ENCODE measurements at regions not wholly inside any gene's neighbourhood (a gene's known extent, or its start where the extent isn't known, plus 50 kb on each side); places are given as distances from the start of the nearest gene placed in this dataset.

- peaks cover 3% of the 10 kb centered on the region for H3K27me3 Mint-ChIP-seq (ENCODE audit: insufficient read depth)
- no peaks in the 10 kb centered on the region for H3K9me3 Mint-ChIP-seq
Observed at GRCh38 chr14:98169170-98169587, 1102.8 kb downstream of the BCL11B start.

DNA sequence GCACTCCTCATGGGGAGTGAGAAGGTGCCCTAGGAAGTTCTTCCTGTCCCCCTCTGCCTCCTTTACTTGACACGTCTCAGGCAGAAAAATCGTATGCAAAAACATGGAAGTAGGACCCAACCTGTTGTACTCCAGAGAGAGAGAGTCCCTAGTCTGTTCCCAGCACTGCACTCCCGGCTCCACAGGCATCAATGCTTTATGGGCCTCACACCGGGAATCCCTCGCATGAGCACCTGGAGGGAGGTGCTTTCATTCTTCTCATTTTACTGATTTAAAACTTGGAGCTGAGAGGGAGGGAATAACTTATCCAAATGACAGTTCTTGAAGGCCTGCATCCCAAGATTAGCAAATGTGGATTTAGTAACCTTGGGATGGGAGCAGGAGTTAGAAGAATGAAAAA is 1101.4 kb downstream of the BCL11B start:
- TF ChIP-seq CTCF (conservative IDR thresholded peaks at IDR 0.05) = no peak
- no peak overlapping the region for H3K4me3 ChIP-seq (ENCODE audit: low read length)
- Mint-ChIP-seq H3K4me1 (peaks cover 13% of the 10 kb centered on the region), H3K27ac (no peak overlapping the region), H3K36me3 (ENCODE audit: low read depth) (no peaks in the 10 kb centered on the region), H3K27me3 (ENCODE audit: insufficient read depth) (peaks cover 3% of the 10 kb centered on the region), H3K9me3 (no peaks in the 10 kb centered on the region), H3K4me3 (no peak overlapping the region)
- H3K27ac ChIP-seq (ENCODE audit: low read depth, low read length) = no peak overlapping the region
- DNase-seq = no peak
- 67 to 71% methylated on average over 3 to 5 of the region's 5 CpGs for WGBS, 2 experiments (ENCODE audit: insufficient coverage in 1 of 2, insufficient read length in 1 of 2)
- no peaks in the 10 kb centered on the region for H3K9me3 ChIP-seq (ENCODE audit: control insufficient read depth, low read length)
- H3K9ac ChIP-seq (ENCODE audit: extremely low read depth, low read length, poor library complexity, severe bottlenecking) = no peak overlapping the region
- peaks cover 4% of the 10 kb centered on the region for H3K4me1 ChIP-seq (ENCODE audit: control insufficient read depth, insufficient read depth, low read length)
- H3K36me3 ChIP-seq (ENCODE audit: control insufficient read depth, insufficient read depth, low read length) = no peaks in the 10 kb centered on the region
- H3K27me3 ChIP-seq (ENCODE audit: control insufficient read depth, insufficient read depth, low read length, poor library complexity, severe bottlenecking) = no peaks in the 10 kb centered on the region

More at GRCh38 chr14:98169170-98169587, 1102.8 kb downstream of the BCL11B start:
- H3K9ac ChIP-seq (ENCODE audit: extremely low read depth, low read length, poor library complexity, severe bottlenecking) = no peak overlapping the region
- no peak overlapping the region for H3K27ac ChIP-seq (ENCODE audit: low read depth, low read length)
- no peaks in the 10 kb centered on the region for H3K36me3 ChIP-seq (ENCODE audit: control insufficient read depth, insufficient read depth, low read length)
- no peak for DNase-seq
- H3K4me1 Mint-ChIP-seq = peaks cover 13% of the 10 kb centered on the region
- H3K4me3 ChIP-seq (ENCODE audit: low read length) = no peak overlapping the region
- no peaks in the 10 kb centered on the region for H3K36me3 Mint-ChIP-seq (ENCODE audit: low read depth)
- H3K27ac Mint-ChIP-seq = no peak overlapping the region
- no peak for TF ChIP-seq CTCF (conservative IDR thresholded peaks at IDR 0.05)
- H3K4me3 Mint-ChIP-seq = no peak overlapping the region
- no peaks in the 10 kb centered on the region for H3K9me3 ChIP-seq (ENCODE audit: control insufficient read depth, low read length)
- no peaks in the 10 kb centered on the region for H3K27me3 ChIP-seq (ENCODE audit: control insufficient read depth, insufficient read depth, low read length, poor library complexity, severe bottlenecking)
- H3K4me1 ChIP-seq (ENCODE audit: control insufficient read depth, insufficient read depth, low read length) = peaks cover 4% of the 10 kb centered on the region

- no peak for TF ChIP-seq CTCF (conservative IDR thresholded peaks at IDR 0.05)
- Mint-ChIP-seq H3K27me3 (ENCODE audit: insufficient read depth) (peaks cover 3% of the 10 kb centered on the region), H3K4me3 (no peak overlapping the region), H3K9me3 (no peaks in the 10 kb centered on the region), H3K27ac (no peak overlapping the region), H3K36me3 (ENCODE audit: low read depth) (no peaks in the 10 kb centered on the region), H3K4me1 (peaks cover 13% of the 10 kb centered on the region)
- H3K9ac ChIP-seq (ENCODE audit: extremely low read depth, low read length, poor library complexity, severe bottlenecking) = no peak overlapping the region
- no peak overlapping the region for H3K27ac ChIP-seq (ENCODE audit: low read depth, low read length)
- no peaks in the 10 kb centered on the region for H3K27me3 ChIP-seq (ENCODE audit: control insufficient read depth, insufficient read depth, low read length, poor library complexity, severe bottlenecking)
- peaks cover 4% of the 10 kb centered on the region for H3K4me1 ChIP-seq (ENCODE audit: control insufficient read depth, insufficient read depth, low read length)
- H3K36me3 ChIP-seq (ENCODE audit: control insufficient read depth, insufficient read depth, low read length) = no peaks in the 10 kb centered on the region
- DNase-seq = no peak
- no peaks in the 10 kb centered on the region for H3K9me3 ChIP-seq (ENCODE audit: control insufficient read depth, low read length)
- WGBS, 2 experiments (ENCODE audit: insufficient coverage in 1 of 2, insufficient read length in 1 of 2) = 87 to 100% methylated on average over 1 to 3 of the region's 3 CpGs
- no peak overlapping the region for H3K4me3 ChIP-seq (ENCODE audit: low read length)
Observed at GRCh38 chr14:98171654-98172053, 1100.3 kb downstream of the BCL11B start.

Data from endodermal cell (in vitro differentiated cells).